Endothelial cell of umbilical vein (primary cell): ENCODE measurements at regions not wholly inside any gene's neighbourhood (a gene's known extent, or its start where the extent isn't known, plus 50 kb on each side); places are given as distances from the start of the nearest gene placed in this dataset.

Source experiments
- BruUV-seq: library from RNA; stranded (reverse); fragments of 400-500 nt; replicated peaks from 2 replicates; lab custom pipeline; 2021; lab: Mats Ljungman, UMichigan
- CTCF ChIA-PET: fragments of 300-600, 350-600 bp; sonication (Branson Sonifier 250); formaldehyde crosslinking; loops from one replicate; lab custom pipeline; 2021; ENCODE audit warnings: antibody characterized with exemption, inconsistent platforms; lab: Charles Lee
- POLR2A ChIA-PET: fragments of 300-600, 350-600 bp; sonication (Branson Sonifier 250); formaldehyde crosslinking; loops from one replicate; lab custom pipeline; 2021; ENCODE audit warnings: antibody characterized with exemption, inconsistent platforms; lab: Charles Lee
- DNase-seq: peaks from one replicate; pipeline ENCODE4 v3.0.0-alpha.2; 2011; ENCODE audit warnings: low read depth, low spot score
- FAIRE-seq: peaks from 2 replicates; lab custom pipeline; 2011; peaks lifted over from hg19 to GRCh38; lab: Jason Lieb, UNC
- H2AFZ ChIP-seq: 2 replicates; pipeline ENCODE4 v1.6.0; 2012; ENCODE audit warnings: low read depth, low read length, control low read depth, inconsistent platforms
- H3K27ac ChIP-seq: 2 replicates; pipeline ENCODE4 v1.5.1; 2011; ENCODE audit warnings: low read depth, mild to moderate bottlenecking, control low read depth, low read length, moderate library complexity; ENCODE audit not compliant: insufficient read depth
- H3K27me3 ChIP-seq, 2 experiments: 2 replicates each; pipeline versions ENCODE4 v1.6.0 to v1.6.1; 2011; ENCODE audit warnings: low read length in 2 of 2, mixed read lengths in 1 of 2; ENCODE audit not compliant: control insufficient read depth in 2 of 2, insufficient read depth in 2 of 2
- H3K36me3 ChIP-seq, 2 experiments: 2 replicates in 1 of 2; 3 replicates in 1 of 2; pipeline ENCODE4 v1.5.1; 2011; ENCODE audit warnings: low read length in 2 of 2, mild to moderate bottlenecking in 1 of 2, moderate library complexity in 1 of 2; ENCODE audit not compliant: control insufficient read depth in 2 of 2, insufficient read depth in 2 of 2; ENCODE audit errors: extremely low read depth in 1 of 2
- H3K4me1 ChIP-seq: 3 replicates; pipeline ENCODE4 v1.5.1; 2011; ENCODE audit warnings: mild to moderate bottlenecking, low read length; ENCODE audit not compliant: control insufficient read depth, insufficient read depth; ENCODE audit errors: extremely low read depth
- H3K4me2 ChIP-seq: 2 replicates; pipeline ENCODE4 v1.6.1; 2011; ENCODE audit warnings: low read length, control low read depth, mixed read lengths; ENCODE audit not compliant: insufficient read depth
- H3K4me3 ChIP-seq, 3 experiments: fragments of 200-600 bp in 1 of 3; sonication (generic), shearing (Covaris generic) in 1 of 3; replicated peaks in 1 of 3; 2 replicates each; pipeline ENCODE4 v1.5.1; 2011 to 2016; ENCODE audit warnings: control low read depth in 3 of 3, low read length in 3 of 3, mild to moderate bottlenecking in 2 of 3, inconsistent platforms in 1 of 3, low read depth in 1 of 3, moderate library complexity in 1 of 3; ENCODE audit not compliant: insufficient read depth in 1 of 3
- H3K79me2 ChIP-seq: 2 replicates; pipeline ENCODE4 v1.6.0; 2012; ENCODE audit warnings: low read length, inconsistent platforms; ENCODE audit not compliant: control insufficient read depth, insufficient read depth
- H3K9ac ChIP-seq: replicated peaks from 2 replicates; pipeline ENCODE3; 2011; ENCODE audit warnings: low read length, control low read depth; ENCODE audit not compliant: insufficient read depth; ENCODE audit errors: extremely low read depth
- H3K9me1 ChIP-seq: replicated peaks from 3 replicates; pipeline ENCODE4 v1.6.0; 2011; ENCODE audit warnings: mild to moderate bottlenecking, low read length; ENCODE audit not compliant: control insufficient read depth, insufficient read depth; ENCODE audit errors: extremely low read depth
- H3K9me3 ChIP-seq: replicated peaks from 2 replicates; pipeline ENCODE4 v1.5.1; 2012; ENCODE audit warnings: low read length, inconsistent platforms; ENCODE audit not compliant: control insufficient read depth, insufficient read depth
- H4K20me1 ChIP-seq: replicated peaks from 2 replicates; pipeline ENCODE3; 2011; ENCODE audit warnings: mild to moderate bottlenecking, low read length; ENCODE audit not compliant: control insufficient read depth, insufficient read depth; ENCODE audit errors: extremely low read depth
- EZH2 ChIP-seq: IDR thresholded peaks from 2 replicates; pipeline ENCODE4 v1.6.1; 2012; ENCODE audit warnings: borderline replicate concordance, low read depth, mild to moderate bottlenecking, moderate library complexity, low read length, inconsistent platforms; ENCODE audit not compliant: severe bottlenecking
- FOS ChIP-seq: IDR thresholded peaks from 2 replicates; pipeline ENCODE4 v1.6.1; 2011; ENCODE audit warnings: mild to moderate bottlenecking, low read length, moderate library complexity, borderline replicate concordance; ENCODE audit not compliant: insufficient read depth
- GATA2 ChIP-seq: IDR thresholded peaks from 2 replicates; pipeline ENCODE4 v1.7.0; 2011; ENCODE audit warnings: low read depth, mild to moderate bottlenecking, moderate library complexity, mixed read lengths, low read length; ENCODE audit not compliant: insufficient read length, insufficient read depth
- JUN ChIP-seq: IDR thresholded peaks from 2 replicates; pipeline ENCODE4 v1.6.1; 2011; ENCODE audit warnings: borderline replicate concordance, low read depth; ENCODE audit not compliant: insufficient read length, insufficient read depth
- MYC ChIP-seq: IDR thresholded peaks from one replicate; pipeline ENCODE4 v1.6.1; 2011; ENCODE audit warnings: mild to moderate bottlenecking, low read depth, low read length
- POLR2A ChIP-seq: IDR thresholded peaks from 2 replicates; pipeline ENCODE4 v1.6.1; 2012; ENCODE audit warnings: low read depth, mild to moderate bottlenecking, control low read depth, low read length
- POLR2AphosphoS5 ChIP-seq: IDR thresholded peaks from 2 replicates; pipeline ENCODE4 v1.6.1; 2012; ENCODE audit warnings: low read depth, mild to moderate bottlenecking, control low read depth, low read length, moderate library complexity; ENCODE audit not compliant: insufficient read depth
- dilution Hi-C: fragments of 300-500 bp; cut with MboI; formaldehyde crosslinking; loops from one replicate; pipeline ENCODE4 v1.15.0; 2019; ENCODE audit warnings: low sequenced_read_pairs; ENCODE audit not compliant: extremely low pct_ligation_motif_present
- intact Hi-C: fragments of 100-400 bp; cut with micrococcal nuclease; formaldehyde crosslinking; loops from one replicate; pipeline ENCODE4 v1.10.0; 2022
- TF ChIP-seq, protein P1 (sequence below): IDR thresholded peaks from 2 replicates; pipeline ENCODE4 v1.6.1; 2011; ENCODE audit not compliant: insufficient read depth, insufficient read length
- TF ChIP-seq, protein P2 (sequence below), 2 donors: IDR thresholded peaks; 1 replicate in 1 of 2; 2 replicates in 1 of 2; pipeline ENCODE4 v1.5.1; 2011; ENCODE audit warnings: low read length in 2 of 2, mild to moderate bottlenecking in 2 of 2, moderate library complexity in 2 of 2, control low read depth in 1 of 2, inconsistent platforms in 1 of 2, low read depth in 1 of 2; ENCODE audit not compliant: insufficient read depth in 1 of 2; ENCODE audit errors: extremely low read depth in 1 of 2

DNA sequence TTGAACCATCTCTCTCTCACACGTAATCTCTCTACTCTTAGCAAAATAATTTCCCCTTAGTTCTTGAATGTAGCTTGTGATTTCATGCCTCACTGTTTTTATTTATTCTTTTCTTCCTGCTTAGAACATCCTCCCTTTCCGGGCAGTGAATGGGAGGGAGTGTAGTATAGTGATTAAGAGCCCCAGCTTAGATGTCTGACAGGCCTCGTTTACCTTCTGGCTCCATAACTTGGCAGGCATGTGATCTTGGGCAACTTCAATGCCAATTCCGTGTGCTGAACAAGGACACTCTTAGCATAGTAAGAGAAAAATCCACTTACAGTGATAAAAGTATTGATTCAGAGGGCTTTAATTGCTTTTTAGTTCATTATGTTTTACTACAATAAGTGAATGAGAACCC, 96.3 kb upstream of the TNPO1 start:
- H3K4me3 ChIP-seq: no peak overlapping the region
- H3K27ac ChIP-seq: no peak overlapping the region
- peaks cover 0 to 3% of the 10 kb centered on the region in 2 experiments for H3K27me3 ChIP-seq
- H3K36me3 ChIP-seq: no peaks in the 10 kb centered on the region
- TF ChIP-seq FOS: no peak
- intact Hi-C loops (no loop called here), dilution Hi-C loops (no loop called here)
- no peak for FAIRE-seq
- DNase-seq: no peak
- no peak overlapping the region for H3K9ac ChIP-seq
- H3K9me1 ChIP-seq: no peaks in the 10 kb centered on the region
- BruUV-seq: no TSS peak
- no peaks in the 10 kb centered on the region for H3K4me1 ChIP-seq
- ChIA-PET POLR2A (no interaction called here), CTCF (no interaction called here)
- H2AFZ ChIP-seq: no peak overlapping the region
- H3K79me2 ChIP-seq: no peaks in the 10 kb centered on the region
- no peaks in the 10 kb centered on the region for H3K9me3 ChIP-seq
- no peaks in the 10 kb centered on the region for H4K20me1 ChIP-seq
- H3K4me2 ChIP-seq: no peak overlapping the region

DNA sequence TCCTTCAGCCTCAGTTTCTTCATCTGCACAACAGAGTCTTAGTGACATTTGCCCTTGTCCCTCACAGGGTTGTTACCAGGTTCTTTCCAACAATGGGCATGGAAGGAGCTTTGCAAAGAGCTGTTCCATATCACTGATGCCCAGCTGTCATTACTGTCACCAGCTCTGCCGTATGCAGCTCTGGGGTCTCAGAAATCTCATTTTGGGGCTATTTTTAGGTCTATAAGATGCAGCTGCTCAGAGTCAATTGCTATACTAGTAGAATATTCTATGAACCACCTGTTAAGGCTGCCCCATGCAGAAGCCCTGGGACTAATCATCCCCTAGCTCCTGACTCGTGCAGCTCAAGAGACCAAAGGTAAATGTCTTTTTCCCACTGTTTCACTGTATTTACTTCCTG, 105.1 kb upstream of the TNPO1 start:
- no peak overlapping the region for H3K9ac ChIP-seq
- H3K9me3 ChIP-seq: no peaks in the 10 kb centered on the region
- peaks cover 4 to 9% of the 10 kb centered on the region in 2 experiments for H3K27me3 ChIP-seq
- POLR2A ChIA-PET: no interaction called here
- intact Hi-C loops (no loop called here), dilution Hi-C loops (no loop called here)
- H4K20me1 ChIP-seq: no peaks in the 10 kb centered on the region
- no peak for FAIRE-seq
- no peak overlapping the region for H3K27ac ChIP-seq
- no peak overlapping the region for H3K4me2 ChIP-seq
- H2AFZ ChIP-seq: no peak overlapping the region
- H3K9me1 ChIP-seq: no peaks in the 10 kb centered on the region
- TF ChIP-seq POLR2AphosphoS5: no peak
- no peak for TF ChIP-seq POLR2A
- TF ChIP-seq JUN: no peak
- no peak for TF ChIP-seq EZH2
- TF ChIP-seq, protein P1, sequence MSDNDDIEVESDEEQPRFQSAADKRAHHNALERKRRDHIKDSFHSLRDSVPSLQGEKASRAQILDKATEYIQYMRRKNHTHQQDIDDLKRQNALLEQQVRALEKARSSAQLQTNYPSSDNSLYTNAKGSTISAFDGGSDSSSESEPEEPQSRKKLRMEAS: no peak
- no peak for TF ChIP-seq MYC
- TF ChIP-seq, protein P2, sequence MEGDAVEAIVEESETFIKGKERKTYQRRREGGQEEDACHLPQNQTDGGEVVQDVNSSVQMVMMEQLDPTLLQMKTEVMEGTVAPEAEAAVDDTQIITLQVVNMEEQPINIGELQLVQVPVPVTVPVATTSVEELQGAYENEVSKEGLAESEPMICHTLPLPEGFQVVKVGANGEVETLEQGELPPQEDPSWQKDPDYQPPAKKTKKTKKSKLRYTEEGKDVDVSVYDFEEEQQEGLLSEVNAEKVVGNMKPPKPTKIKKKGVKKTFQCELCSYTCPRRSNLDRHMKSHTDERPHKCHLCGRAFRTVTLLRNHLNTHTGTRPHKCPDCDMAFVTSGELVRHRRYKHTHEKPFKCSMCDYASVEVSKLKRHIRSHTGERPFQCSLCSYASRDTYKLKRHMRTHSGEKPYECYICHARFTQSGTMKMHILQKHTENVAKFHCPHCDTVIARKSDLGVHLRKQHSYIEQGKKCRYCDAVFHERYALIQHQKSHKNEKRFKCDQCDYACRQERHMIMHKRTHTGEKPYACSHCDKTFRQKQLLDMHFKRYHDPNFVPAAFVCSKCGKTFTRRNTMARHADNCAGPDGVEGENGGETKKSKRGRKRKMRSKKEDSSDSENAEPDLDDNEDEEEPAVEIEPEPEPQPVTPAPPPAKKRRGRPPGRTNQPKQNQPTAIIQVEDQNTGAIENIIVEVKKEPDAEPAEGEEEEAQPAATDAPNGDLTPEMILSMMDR (IDR thresholded peaks at IDR 0.05; ENCODE audit: extremely low read depth in 1 of 2, insufficient read depth in 1 of 2, low read depth in 1 of 2, low read length in 2 of 2): no peak
- TF ChIP-seq GATA2: no peak
- CTCF ChIA-PET: interaction anchor here (1.1 to 3.1 kb wide), 2 partner anchors 13 to 17 kb away, joined by 3 to 12 read pairs; no protein-coding TSS in a partner anchor
- no peak overlapping the region for H3K4me3 ChIP-seq
- DNase-seq: no peak
- H3K4me1 ChIP-seq: no peaks in the 10 kb centered on the region
- no TSS peak for BruUV-seq
- H3K36me3 ChIP-seq: no peaks in the 10 kb centered on the region
- no peaks in the 10 kb centered on the region for H3K79me2 ChIP-seq
